Stimulated activated memory B cell treated with anti-CD40 and anti-IgM and Interleukin-4, amounts not matched to agents 10 μg/mL and 1 μg/mL and 100 μg/mL, for 72 hours (primary cell): ENCODE measurements at regions not wholly inside any gene's neighbourhood (a gene's known extent, or its start where the extent isn't known, plus 50 kb on each side); places are given as distances from the start of the nearest gene placed in this dataset.

Experiments used
- ATAC-seq: fragments of 150-1000 bp; cut with Tn5 transposase; 2 replicates; pipeline ENCODE4 v1.10.0; 2021
- H3K27ac Mint-ChIP-seq: one replicate; pipeline ENCODE4 v1.8.0; 2022; ENCODE audit warnings: mild to moderate bottlenecking, mixed read lengths
- H3K27me3 Mint-ChIP-seq: one replicate; pipeline ENCODE4 v1.8.0; 2022; ENCODE audit warnings: mixed read lengths
- H3K36me3 Mint-ChIP-seq: one replicate; pipeline ENCODE4 v1.8.0; 2022; ENCODE audit warnings: mixed read lengths
- H3K4me1 Mint-ChIP-seq: one replicate; pipeline ENCODE4 v1.8.0; 2022; ENCODE audit warnings: mixed read lengths
- H3K4me3 Mint-ChIP-seq: one replicate; pipeline ENCODE4 v1.8.0; 2022; ENCODE audit warnings: mild to moderate bottlenecking, moderate library complexity, mixed read lengths
- H3K9me3 Mint-ChIP-seq: one replicate; pipeline ENCODE4 v1.8.0; 2022; ENCODE audit warnings: mixed read lengths

- Mint-ChIP-seq H3K4me1 (no peaks in the 10 kb centered on the region), H3K9me3 (no peaks in the 10 kb centered on the region), H3K4me3 (no peak overlapping the region), H3K27me3 (no peaks in the 10 kb centered on the region), H3K27ac (no peak overlapping the region), H3K36me3 (no peaks in the 10 kb centered on the region)
- no peak for ATAC-seq
These were observed 384.5 kb upstream of the HSF2 start for GRCh38 chr6:122014961-122015360.

- H3K36me3 Mint-ChIP-seq, result no peaks in the 10 kb centered on the region
- H3K9me3 Mint-ChIP-seq, result no peaks in the 10 kb centered on the region
- no peak overlapping the region for H3K4me3 Mint-ChIP-seq
- H3K4me1 Mint-ChIP-seq, result no peaks in the 10 kb centered on the region
- no peak overlapping the region for H3K27ac Mint-ChIP-seq
- ATAC-seq, result no peak
- no peaks in the 10 kb centered on the region for H3K27me3 Mint-ChIP-seq
These were observed 378.7 kb upstream of the HSF2 start for GRCh38 chr6:122020588-122021264.

GRCh38 chr6:122025104-122025503 is 374.3 kb upstream of the HSF2 start:
- no peaks in the 10 kb centered on the region for H3K9me3 Mint-ChIP-seq
- no peak for ATAC-seq
- no peak overlapping the region for H3K4me3 Mint-ChIP-seq
- H3K27me3 Mint-ChIP-seq, result no peaks in the 10 kb centered on the region
- no peaks in the 10 kb centered on the region for H3K36me3 Mint-ChIP-seq
- no peaks in the 10 kb centered on the region for H3K4me1 Mint-ChIP-seq
- no peak overlapping the region for H3K27ac Mint-ChIP-seq

GRCh38 chr6:122026582-122027369 is 372.7 kb upstream of the HSF2 start:
- Mint-ChIP-seq H3K27me3 (no peaks in the 10 kb centered on the region), H3K4me3 (no peak overlapping the region), H3K36me3 (no peaks in the 10 kb centered on the region), H3K27ac (no peak overlapping the region), H3K4me1 (no peaks in the 10 kb centered on the region), H3K9me3 (no peaks in the 10 kb centered on the region)
- no peak for ATAC-seq

GRCh38 chr6:122028933-122029522 is 370.4 kb upstream of the HSF2 start:
- no peaks in the 10 kb centered on the region for H3K27me3 Mint-ChIP-seq
- H3K4me3 Mint-ChIP-seq, result no peak overlapping the region
- no peaks in the 10 kb centered on the region for H3K36me3 Mint-ChIP-seq
- ATAC-seq, result no peak
- H3K27ac Mint-ChIP-seq, result no peak overlapping the region
- no peaks in the 10 kb centered on the region for H3K9me3 Mint-ChIP-seq
- peaks cover 6% of the 10 kb centered on the region for H3K4me1 Mint-ChIP-seq

GRCh38 chr6:122033564-122034181 is 365.8 kb upstream of the HSF2 start:
- Mint-ChIP-seq H3K9me3 (no peaks in the 10 kb centered on the region), H3K4me3 (no peak overlapping the region), H3K27me3 (no peaks in the 10 kb centered on the region), H3K27ac (no peak overlapping the region), H3K4me1 (peaks cover 6% of the 10 kb centered on the region), H3K36me3 (no peaks in the 10 kb centered on the region)
- peak; percentile 57 for ATAC-seq

- H3K4me1 Mint-ChIP-seq, result peaks cover 6% of the 10 kb centered on the region
- H3K9me3 Mint-ChIP-seq, result no peaks in the 10 kb centered on the region
- ATAC-seq, result no peak
- no peaks in the 10 kb centered on the region for H3K27me3 Mint-ChIP-seq
- no peak overlapping the region for H3K27ac Mint-ChIP-seq
- H3K4me3 Mint-ChIP-seq, result no peak overlapping the region
- no peaks in the 10 kb centered on the region for H3K36me3 Mint-ChIP-seq
These were observed 364.3 kb upstream of the HSF2 start for GRCh38 chr6:122035173-122035572.

- Mint-ChIP-seq H3K36me3 (no peaks in the 10 kb centered on the region), H3K4me1 (no peaks in the 10 kb centered on the region), H3K4me3 (no peak overlapping the region), H3K27me3 (no peaks in the 10 kb centered on the region), H3K27ac (no peak overlapping the region), H3K9me3 (no peaks in the 10 kb centered on the region)
- no peak for ATAC-seq
These were observed 359.2 kb upstream of the HSF2 start for GRCh38 chr6:122040261-122040660.

GRCh38 chr6:122042380-122042779 is 357.1 kb upstream of the HSF2 start:
- H3K27me3 Mint-ChIP-seq, result no peaks in the 10 kb centered on the region
- ATAC-seq, result no peak
- H3K4me3 Mint-ChIP-seq, result no peak overlapping the region
- no peak overlapping the region for H3K27ac Mint-ChIP-seq
- H3K36me3 Mint-ChIP-seq, result no peaks in the 10 kb centered on the region
- no peaks in the 10 kb centered on the region for H3K4me1 Mint-ChIP-seq
- H3K9me3 Mint-ChIP-seq, result no peaks in the 10 kb centered on the region

- Mint-ChIP-seq H3K4me3 (no peak overlapping the region), H3K9me3 (no peaks in the 10 kb centered on the region), H3K36me3 (no peaks in the 10 kb centered on the region), H3K27me3 (no peaks in the 10 kb centered on the region), H3K27ac (no peak overlapping the region), H3K4me1 (no peaks in the 10 kb centered on the region)
- ATAC-seq, result no peak
These were observed 356.3 kb upstream of the HSF2 start for GRCh38 chr6:122042960-122043735.

GRCh38 chr6:122048570-122048969 is 350.9 kb upstream of the HSF2 start:
- no peak overlapping the region for H3K27ac Mint-ChIP-seq
- no peak for ATAC-seq
- no peak overlapping the region for H3K4me3 Mint-ChIP-seq
- H3K9me3 Mint-ChIP-seq, result no peaks in the 10 kb centered on the region
- no peaks in the 10 kb centered on the region for H3K36me3 Mint-ChIP-seq
- no peaks in the 10 kb centered on the region for H3K4me1 Mint-ChIP-seq
- H3K27me3 Mint-ChIP-seq, result no peaks in the 10 kb centered on the region

GRCh38 chr6:122049341-122049740 is 350.1 kb upstream of the HSF2 start:
- no peaks in the 10 kb centered on the region for H3K27me3 Mint-ChIP-seq
- ATAC-seq, result no peak
- no peaks in the 10 kb centered on the region for H3K9me3 Mint-ChIP-seq
- no peaks in the 10 kb centered on the region for H3K4me1 Mint-ChIP-seq
- no peak overlapping the region for H3K4me3 Mint-ChIP-seq
- no peaks in the 10 kb centered on the region for H3K36me3 Mint-ChIP-seq
- H3K27ac Mint-ChIP-seq, result no peak overlapping the region

- no peak overlapping the region for H3K27ac Mint-ChIP-seq
- no peaks in the 10 kb centered on the region for H3K4me1 Mint-ChIP-seq
- no peak for ATAC-seq
- H3K4me3 Mint-ChIP-seq, result no peak overlapping the region
- no peaks in the 10 kb centered on the region for H3K36me3 Mint-ChIP-seq
- no peaks in the 10 kb centered on the region for H3K27me3 Mint-ChIP-seq
- no peaks in the 10 kb centered on the region for H3K9me3 Mint-ChIP-seq
These were observed 349.2 kb upstream of the HSF2 start for GRCh38 chr6:122050242-122050755.

GRCh38 chr6:122052346-122052900 is 347.0 kb upstream of the HSF2 start:
- H3K27ac Mint-ChIP-seq, result no peak overlapping the region
- no peak overlapping the region for H3K4me3 Mint-ChIP-seq
- H3K9me3 Mint-ChIP-seq, result no peaks in the 10 kb centered on the region
- H3K36me3 Mint-ChIP-seq, result no peaks in the 10 kb centered on the region
- no peaks in the 10 kb centered on the region for H3K4me1 Mint-ChIP-seq
- H3K27me3 Mint-ChIP-seq, result no peaks in the 10 kb centered on the region
- ATAC-seq, result peak; percentile 21
